NCI-H2107 treated with DMSO at 0.1 percent for 48 hours (cell line): ENCODE measurements at regions not wholly inside any gene's neighbourhood (a gene's known extent, or its start where the extent isn't known, plus 50 kb on each side); places are given as distances from the start of the nearest gene placed in this dataset.

Source experiments
- DNase-seq: peaks from one replicate; lab custom pipeline; 2025; ENCODE audit not compliant: unreplicated experiment; lab: John Stamatoyannopoulos, UW

DNA sequence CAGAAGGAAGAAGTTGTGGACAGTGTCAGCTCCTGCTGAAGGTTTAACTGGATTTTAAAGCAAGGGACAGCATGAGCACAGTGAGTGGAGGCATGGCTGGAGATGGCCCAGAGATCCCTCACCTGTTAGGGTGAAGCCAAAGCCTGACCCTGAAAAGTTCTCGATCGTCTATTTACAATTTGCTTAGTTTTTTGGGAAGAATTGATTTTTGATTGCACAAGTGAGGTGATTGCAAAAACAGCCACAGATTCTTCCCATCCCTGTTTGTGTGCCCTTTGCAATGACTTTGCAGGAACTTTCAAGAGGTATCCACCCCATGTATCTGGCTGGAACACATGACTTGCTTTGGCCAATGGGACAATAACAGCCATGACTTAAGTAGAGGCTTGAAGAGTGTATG, 170.1 kb downstream of the TFAP2C start:
- DNase-seq = no peak

- DNase-seq = no peak
These were observed 171.0 kb downstream of the TFAP2C start for GRCh38 chr20:56800088-56800487.

- no peak for DNase-seq
These were observed 173.1 kb downstream of the TFAP2C start for GRCh38 chr20:56801971-56802755.

GRCh38 chr20:56802805-56803204, 173.7 kb downstream of the TFAP2C start:
- no peak for DNase-seq

- DNase-seq = no peak
These were observed 176.2 kb downstream of the TFAP2C start for GRCh38 chr20:56805313-56805712.

DNA sequence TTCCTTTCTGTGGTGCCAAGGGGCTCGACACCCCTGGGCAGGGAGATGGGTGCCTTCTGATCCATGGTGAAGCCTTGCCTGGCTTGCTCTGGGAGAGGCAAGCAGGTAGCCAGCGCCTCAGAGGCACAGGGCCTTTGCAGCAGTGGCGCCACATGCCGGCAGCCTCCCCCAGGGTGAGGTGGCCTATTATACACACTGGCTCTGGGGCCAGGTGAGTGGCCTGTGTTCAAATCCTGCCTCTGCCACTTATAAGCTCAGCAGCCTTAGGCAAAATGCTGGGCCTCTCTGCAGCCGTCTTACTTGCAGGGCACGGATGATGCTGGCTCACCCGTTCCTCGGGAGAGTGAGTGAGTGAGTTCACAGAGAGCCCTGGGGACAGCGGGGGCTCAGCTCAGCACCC, 176.9 kb downstream of the TFAP2C start:
- DNase-seq = no peak

DNA sequence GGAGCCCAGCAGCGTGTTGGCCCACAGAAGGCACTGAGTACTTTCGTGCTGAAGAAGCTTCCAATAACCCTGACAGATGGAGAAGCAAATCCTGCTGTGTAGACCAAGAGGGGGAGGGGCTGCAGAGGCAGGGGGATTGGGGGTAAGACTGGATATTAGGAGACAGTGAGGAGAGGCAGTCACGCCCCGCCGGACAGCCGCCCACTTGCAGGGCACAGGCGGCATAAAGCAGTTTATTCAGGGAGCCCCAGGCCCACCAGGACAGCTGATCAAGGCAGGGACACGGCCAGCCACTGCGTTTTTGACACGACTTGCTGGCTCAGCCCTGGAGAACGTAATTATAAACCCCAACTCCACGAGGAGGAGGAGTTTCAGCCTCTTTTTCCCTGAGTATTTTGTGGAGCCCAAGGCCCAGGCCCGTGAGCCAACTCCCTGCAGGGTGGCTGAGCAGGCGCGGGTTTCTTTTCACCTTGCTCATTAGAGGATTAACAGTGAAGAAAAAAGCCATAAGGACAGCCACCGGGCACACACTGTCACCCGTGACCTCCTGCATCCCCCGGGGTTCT, 177.9 kb downstream of the TFAP2C start:
- DNase-seq = no peak

DNA sequence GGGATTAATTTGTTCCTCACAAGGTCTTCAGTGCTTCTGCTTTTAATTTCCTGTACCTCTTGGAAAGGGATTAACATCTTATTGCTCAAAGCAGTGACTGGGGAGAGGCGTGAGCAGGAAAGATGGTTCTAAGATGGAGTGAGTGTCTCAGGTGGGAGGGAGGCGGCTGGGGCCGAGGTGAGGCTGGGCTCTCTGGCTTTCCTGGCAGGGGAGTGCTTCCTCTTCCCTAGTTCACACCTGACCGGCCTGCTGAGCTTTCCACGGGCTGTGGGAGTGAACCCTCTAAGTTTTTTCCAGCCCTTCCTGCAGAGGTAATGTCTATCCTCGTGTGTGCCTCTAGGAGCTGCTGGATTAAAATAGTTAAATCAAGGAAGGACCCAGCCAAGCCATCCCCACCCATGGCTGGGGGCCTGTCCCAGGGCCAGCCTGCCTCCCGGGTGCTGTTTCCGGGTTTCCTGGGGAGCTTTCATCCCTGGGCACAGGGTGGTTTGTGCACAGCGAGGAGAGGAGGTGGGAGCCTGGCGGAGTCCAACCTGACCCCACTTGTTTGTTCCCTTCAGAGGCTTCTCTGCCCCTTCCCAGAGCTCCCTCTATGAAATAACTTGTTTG, 179.1 kb downstream of the TFAP2C start:
- no peak for DNase-seq

DNA sequence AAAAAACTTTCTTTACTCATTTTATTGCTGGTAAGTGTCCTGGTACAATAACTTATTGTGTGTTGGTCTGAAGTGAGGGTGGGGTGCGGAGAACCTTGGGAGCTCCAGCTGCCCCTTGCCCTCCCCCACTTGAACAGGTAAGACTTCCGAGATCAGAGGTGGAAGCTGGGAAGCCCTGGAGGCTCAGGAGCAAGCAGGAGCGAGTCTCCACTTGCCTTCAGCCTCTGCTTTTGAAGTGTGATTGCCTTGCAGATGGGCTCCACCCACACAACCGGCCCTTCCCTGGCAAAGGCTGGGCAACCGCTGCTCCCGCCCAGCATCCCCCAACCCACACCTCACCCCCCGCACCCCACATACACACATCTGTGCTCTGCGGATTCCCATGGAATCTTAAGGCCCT, 179.6 kb downstream of the TFAP2C start:
- no peak for DNase-seq

DNA sequence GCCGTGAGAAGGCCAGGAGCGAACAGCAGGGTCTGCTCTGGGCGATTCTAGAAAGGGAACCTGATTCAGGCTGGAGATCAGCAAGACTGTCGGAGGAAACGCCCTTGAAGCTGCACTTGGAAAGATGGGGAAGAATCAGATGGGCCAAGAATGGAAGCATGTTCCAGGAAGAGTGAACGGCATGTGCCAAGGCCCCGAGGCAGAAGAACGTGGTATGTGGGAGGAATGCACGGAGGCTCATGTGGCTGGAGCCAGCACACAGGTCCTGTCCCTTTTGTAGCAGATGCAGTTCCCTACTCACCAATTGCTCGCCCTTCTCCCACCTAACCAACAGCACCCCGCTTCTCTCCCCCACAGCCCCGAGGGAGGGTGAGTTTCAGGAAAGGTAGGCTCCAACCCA, 180.6 kb downstream of the TFAP2C start:
- DNase-seq = no peak

DNA sequence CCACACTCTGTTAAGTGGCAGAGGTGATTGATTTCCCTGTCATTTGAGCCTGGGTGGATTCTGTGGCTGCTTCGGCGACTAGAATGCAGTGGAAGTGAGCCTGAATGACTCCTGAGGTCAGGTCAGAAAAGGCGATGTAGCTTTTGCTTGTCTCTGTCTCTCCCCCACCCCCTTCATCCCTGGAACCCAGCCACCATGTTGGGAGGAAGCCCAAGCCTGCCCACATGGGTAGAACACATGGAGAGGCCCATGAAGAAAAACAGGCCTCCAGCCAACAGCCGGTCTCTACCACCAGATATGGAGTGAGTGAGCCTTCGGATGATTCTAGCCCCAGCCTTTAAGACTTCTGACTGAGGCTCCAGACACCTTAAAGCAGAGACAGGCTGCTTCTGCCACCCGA, 181.0 kb downstream of the TFAP2C start:
- DNase-seq = no peak

- DNase-seq = no peak
These were observed 186.7 kb downstream of the TFAP2C start for GRCh38 chr20:56815796-56816195.

DNA sequence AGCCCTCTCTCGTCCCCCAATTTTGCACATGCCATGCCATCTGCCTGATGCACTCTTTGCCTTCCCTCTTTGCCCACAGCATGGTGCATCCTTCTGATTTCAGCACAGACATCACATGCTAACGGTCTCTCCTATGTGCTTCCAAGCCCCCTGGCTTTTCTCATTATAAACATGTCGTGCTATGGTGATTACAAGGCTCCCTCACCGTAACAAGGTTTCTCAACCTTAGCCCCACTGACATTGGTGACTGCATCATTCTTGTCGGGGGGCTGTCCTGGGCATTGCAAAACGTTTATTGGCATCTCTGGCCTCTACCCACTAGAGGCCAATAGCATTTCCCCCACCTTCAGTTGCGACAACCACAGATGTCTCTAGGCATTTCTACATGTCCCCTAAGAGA, 187.2 kb downstream of the TFAP2C start:
- no peak for DNase-seq

DNA sequence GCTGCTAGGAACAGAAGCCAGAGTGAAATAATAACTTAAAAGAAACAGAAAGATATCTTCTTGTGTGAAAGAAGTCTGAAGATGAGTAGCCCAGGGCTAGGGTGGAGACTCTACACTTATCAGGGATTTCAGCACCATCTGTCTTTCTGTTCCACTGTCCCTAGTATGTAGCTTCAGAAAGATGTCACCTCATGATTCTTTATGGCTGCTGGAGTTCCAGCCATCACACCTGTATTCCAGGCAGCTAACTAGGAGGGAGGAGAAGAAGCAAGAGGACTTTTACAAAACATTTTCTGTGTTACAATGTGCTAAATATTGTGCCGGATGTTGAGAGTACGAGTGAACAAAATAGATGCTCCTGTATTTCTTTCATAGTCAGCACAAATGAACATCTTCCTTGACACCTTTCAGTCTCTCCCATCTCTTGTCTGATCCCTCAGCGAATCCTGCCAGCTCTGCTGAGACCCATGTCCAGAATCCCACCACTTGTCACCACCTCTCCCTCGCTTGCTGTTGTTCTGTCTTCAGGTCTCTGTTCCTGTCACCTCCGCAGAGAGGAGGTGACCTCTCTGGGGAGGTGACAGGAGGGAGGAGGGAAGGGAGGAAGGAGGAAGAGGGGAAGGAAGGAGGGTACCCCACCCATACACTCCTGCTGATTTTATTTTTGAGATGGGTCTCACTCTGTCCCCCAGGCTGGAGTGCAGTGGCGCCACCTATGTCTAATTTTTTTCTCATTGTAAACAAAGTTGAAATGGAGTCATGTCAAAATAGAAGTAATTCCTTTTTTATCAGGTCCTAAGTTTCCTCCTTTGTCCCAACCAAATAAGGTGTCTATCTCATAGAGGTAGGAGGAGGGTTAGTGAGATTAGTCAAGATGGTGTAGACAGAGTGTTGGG, 188.9 kb downstream of the TFAP2C start:
- no peak for DNase-seq

- DNase-seq = no peak
These were observed 191.9 kb downstream of the TFAP2C start for GRCh38 chr20:56820984-56821383.

DNA sequence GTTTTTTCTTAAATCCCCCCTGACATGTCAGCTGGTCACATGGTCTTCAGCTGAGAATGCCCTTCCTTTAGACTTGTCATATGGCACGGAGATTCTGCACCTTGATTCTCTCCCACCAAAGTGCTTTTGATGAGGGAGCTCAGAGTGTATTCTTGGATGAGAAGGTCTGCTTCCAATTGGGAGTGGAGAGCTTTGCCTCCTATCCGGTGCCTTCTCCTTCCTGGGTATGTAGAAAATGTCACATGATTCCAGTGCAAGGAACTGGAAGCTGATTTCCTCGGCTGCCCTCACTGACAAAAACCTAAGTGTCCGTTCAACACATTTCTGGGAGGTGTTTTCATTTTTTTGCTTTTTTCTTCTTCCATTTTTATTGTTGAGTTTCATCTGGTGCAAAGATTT, 197.2 kb downstream of the TFAP2C start:
- no peak for DNase-seq

GRCh38 chr20:56826705-56827665, 197.9 kb downstream of the TFAP2C start:
- DNase-seq = no peak

- DNase-seq = no peak
These were observed 198.7 kb downstream of the TFAP2C start for GRCh38 chr20:56827763-56828162.

DNA sequence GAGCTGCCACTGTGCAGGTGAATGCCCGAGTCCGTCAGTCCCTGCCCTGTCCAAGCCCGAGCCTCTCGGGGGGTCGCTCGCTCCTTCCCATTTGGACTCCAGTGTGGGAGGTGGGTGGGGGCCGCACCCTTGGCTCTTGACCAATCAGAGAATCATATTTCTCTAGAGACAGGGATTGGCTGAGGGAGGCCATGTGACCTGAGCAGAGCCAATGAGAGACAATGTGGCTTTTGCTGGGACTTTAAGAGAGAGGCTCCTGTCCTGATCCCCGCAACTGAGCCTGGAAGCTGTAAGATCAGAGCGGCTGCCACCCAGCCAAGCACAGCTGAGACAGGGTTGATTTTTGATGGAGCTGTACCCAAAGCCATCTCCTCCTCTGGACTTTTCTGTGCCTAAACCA, 199.3 kb downstream of the TFAP2C start:
- no peak for DNase-seq

- no peak for DNase-seq
These were observed 200.8 kb downstream of the TFAP2C start for GRCh38 chr20:56829788-56830385.
